ENCODE measurements at regions not wholly inside any gene's neighbourhood (a gene's known extent, or its start where the extent isn't known, plus 50 kb on each side); places are given as distances from the start of the nearest gene placed in this dataset.

DNA sequence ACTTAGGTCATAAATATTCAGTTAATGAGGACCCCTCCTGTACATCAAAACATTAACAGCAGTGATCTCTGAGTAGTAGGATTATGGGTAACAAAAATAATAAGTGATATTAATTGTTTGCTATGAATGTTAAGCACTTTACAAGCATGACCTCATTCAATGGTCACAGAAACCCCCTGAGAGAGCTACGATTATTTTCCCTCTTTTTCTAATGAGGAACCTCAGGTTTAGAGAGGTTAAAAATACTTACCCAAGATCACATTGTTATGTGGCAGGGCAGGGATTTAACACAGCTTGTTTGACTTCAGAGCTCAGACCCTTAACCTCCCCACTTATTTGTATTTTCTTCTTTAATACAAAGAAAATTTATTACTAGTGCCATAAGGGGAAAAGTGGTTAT is 228.2 kb downstream of the TBL1XR1 start:
- no peak overlapping the region for H3K4me3 ChIP-seq (ENCODE audit: low read depth, low read length)
- DNase-seq (ENCODE audit: low read depth) = no peak

DNA sequence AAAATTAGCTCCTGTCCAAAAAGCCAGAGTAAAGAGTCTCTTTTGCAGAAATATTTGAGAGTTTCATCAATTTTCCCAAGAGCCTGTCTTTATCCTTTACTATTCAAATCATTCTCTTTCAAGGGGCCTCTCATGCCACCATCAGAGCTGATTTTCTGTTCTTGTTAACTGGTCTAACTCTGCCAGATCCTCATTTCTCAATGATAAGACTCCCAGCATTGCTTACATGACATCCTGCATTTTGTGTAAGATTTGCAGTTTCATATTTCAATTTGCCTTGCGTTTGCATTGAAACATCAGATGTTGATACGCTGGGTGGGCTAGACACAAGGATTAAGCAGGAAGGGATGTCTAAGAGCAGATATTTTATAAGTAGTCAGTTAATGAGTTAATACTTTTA is 228.7 kb downstream of the TBL1XR1 start:
- H3K4me3 ChIP-seq (ENCODE audit: low read depth, low read length) = no peak overlapping the region
- DNase-seq (ENCODE audit: low read depth) = no peak

DNA sequence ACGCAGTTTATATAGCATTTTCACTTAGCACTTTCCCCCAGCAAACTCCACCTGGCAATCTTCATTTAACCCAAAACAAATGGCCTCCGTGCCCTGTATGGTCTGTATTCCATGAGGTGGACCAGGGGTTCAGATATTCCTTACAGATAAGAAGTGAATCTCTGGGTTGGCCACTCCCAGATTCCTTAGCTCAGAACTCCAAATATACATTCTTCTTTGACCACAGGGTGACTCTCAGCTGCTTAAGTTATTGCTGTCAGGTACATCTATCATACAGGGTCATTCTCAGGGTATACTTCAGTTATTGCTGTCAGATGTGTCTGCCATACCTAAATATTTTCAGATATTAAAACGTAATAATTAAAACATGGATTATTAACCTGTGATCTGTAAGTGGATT is 229.8 kb downstream of the TBL1XR1 start:
- H3K4me3 ChIP-seq (ENCODE audit: low read depth, low read length) = no peak overlapping the region
- no peak for DNase-seq (ENCODE audit: low read depth)

- no peak for DNase-seq (ENCODE audit: low read depth)
- H3K4me3 ChIP-seq (ENCODE audit: low read depth, low read length) = no peak overlapping the region
Measured at GRCh38 chr3:176964661-176965060, 232.6 kb downstream of the TBL1XR1 start.

- H3K4me3 ChIP-seq (ENCODE audit: low read depth, low read length) = no peak overlapping the region
- no peak for DNase-seq (ENCODE audit: low read depth)
Measured at GRCh38 chr3:176961916-176962315, 235.4 kb downstream of the TBL1XR1 start.

DNA sequence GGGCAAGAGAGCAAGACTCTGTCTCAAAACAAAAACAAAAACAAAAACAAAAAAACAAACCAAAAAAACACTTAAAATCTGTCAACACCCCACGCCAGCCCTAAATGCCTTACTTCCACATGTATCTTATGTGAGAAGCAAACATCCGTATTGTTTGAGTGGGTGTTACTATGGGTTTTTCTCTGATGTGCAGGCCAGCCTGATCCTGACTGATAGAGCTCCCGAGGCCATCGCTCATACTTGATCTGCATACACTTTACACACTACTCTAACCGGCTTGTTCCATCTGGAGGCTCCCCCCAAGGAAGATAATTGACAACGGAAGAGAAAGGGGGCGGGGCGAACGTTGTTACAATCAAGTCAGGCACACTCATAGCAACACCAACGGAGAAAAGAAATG is 237.4 kb downstream of the TBL1XR1 start:
- DNase-seq (ENCODE audit: low read depth) = no peak
- H3K4me3 ChIP-seq (ENCODE audit: low read depth, low read length) = no peak overlapping the region

GRCh38 chr3:176958560-176958959 is 238.7 kb downstream of the TBL1XR1 start:
- H3K4me3 ChIP-seq (ENCODE audit: low read depth, low read length) = no peak overlapping the region
- DNase-seq (ENCODE audit: low read depth) = no peak

GRCh38 chr3:176954517-176954916 is 242.8 kb downstream of the TBL1XR1 start:
- DNase-seq (ENCODE audit: low read depth) = no peak
- H3K4me3 ChIP-seq (ENCODE audit: low read depth, low read length) = no peak overlapping the region

DNA sequence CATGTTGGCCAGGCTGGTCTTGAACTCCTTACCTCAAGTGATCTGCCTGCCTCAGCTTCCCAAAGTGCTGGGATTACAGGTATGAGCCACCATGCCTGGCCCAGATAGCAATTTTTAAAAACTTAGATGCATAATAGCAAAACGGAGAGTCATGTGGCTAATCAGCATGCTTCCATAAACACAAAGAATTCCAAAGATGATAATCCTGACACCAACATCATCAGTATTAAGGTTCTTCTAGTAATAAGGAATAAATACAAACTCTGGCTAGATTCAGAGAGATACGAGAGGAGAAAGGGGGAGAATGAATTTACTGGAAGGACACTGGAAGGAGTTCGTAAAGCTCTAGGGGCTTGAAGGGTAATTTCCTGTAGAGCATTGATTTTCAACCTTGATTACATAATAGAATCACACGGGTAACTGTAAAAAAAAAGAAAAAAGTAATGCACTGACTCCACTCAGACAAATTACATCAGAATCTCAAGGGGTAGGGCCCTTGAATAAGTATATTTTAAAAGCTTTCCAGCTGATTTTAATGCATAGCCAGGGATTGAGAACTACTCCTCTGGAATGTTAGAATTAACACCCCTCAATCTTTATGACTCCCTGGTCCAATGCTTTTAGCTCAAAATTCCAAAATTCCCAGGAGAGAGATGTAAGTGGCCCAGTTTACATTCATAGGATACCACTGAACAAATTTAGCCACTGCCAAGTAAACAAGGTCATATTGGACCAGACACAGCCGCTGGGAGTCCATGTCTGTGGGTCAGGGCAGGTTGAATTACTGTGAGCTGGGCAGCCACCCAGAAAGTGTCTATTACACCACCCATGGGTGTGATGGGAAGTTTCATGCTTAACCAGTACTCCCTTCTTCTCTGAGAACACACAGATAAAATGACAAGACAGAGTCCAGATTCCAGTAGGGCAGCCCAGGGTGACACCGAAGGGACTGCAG is 243.9 kb downstream of the TBL1XR1 start:
- no peak overlapping the region for H3K4me3 ChIP-seq (ENCODE audit: low read depth, low read length)
- DNase-seq (ENCODE audit: low read depth) = peak; percentile 67

DNA sequence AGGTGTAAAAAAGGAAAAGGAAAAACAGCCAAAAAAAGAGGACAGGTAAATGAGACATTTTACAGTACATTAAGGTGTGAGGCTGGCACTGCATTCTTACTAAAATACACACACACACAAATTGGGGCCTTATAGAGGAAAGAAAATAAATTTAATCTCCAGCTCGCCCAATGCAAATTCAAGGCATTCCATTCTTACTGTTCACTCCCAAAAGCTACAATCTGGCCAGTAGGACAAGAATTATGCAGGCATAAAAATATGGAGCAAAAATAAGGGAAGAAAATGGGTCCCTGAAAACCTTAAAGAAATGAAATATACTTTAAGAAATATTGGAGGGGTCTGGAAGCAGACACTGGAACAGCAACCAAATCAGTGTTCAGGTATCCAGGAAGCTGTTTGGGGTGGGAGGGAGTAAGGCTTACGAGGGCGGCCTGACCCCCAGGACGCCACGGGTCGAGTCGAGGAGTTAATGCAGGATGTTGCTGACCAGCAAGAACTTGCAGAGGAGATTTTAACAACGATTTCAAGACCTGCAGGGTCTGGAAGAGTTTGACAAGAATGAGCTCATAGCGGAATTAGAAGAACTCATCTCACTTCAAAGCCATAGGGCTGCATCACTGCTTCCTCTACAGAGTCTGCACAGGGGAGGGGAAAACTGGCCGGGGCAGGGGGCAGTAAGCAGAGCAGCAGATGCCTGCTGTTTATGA is 245.5 kb downstream of the TBL1XR1 start:
- no peak overlapping the region for H3K4me3 ChIP-seq (ENCODE audit: low read depth, low read length)
- no peak for DNase-seq (ENCODE audit: low read depth)

DNA sequence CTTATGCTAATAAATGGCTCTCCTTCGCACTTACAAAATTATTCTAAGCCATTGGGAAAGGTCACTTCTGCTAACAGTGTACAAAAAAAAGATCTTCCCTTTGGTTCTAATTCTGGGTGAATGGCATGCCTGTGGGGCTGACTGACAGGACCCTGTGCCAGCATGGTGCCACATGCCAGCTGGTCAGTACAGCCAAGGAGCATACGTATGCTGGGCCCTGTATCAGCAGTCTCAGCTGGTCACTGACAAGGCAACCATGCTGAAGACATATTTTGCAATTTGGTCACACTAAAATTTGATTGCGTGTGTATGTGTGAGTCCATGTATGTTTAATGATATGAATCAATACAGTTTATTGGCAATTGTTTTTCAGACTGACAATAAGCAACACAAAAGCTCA is 246.1 kb downstream of the TBL1XR1 start:
- DNase-seq (ENCODE audit: low read depth) = no peak
- no peak overlapping the region for H3K4me3 ChIP-seq (ENCODE audit: low read depth, low read length)

- H3K4me3 ChIP-seq (ENCODE audit: low read depth, low read length) = no peak overlapping the region
- peak; percentile 23 for DNase-seq (ENCODE audit: low read depth)
Measured at GRCh38 chr3:176950743-176951142, 246.5 kb downstream of the TBL1XR1 start.

GRCh38 chr3:176948151-176948550 is 249.1 kb downstream of the TBL1XR1 start:
- no peak overlapping the region for H3K4me3 ChIP-seq (ENCODE audit: low read depth, low read length)
- DNase-seq (ENCODE audit: low read depth) = no peak

GRCh38 chr3:176946202-176946601 is 251.1 kb downstream of the TBL1XR1 start:
- DNase-seq (ENCODE audit: low read depth) = no peak
- no peak overlapping the region for H3K4me3 ChIP-seq (ENCODE audit: low read depth, low read length)

- H3K4me3 ChIP-seq (ENCODE audit: low read depth, low read length) = no peak overlapping the region
- DNase-seq (ENCODE audit: low read depth) = no peak
Measured at GRCh38 chr3:176942305-176942704, 255.0 kb downstream of the TBL1XR1 start.

- H3K4me3 ChIP-seq (ENCODE audit: low read depth, low read length) = no peak overlapping the region
- peak; percentile 19 for DNase-seq (ENCODE audit: low read depth)
Measured at GRCh38 chr3:176941689-176942088, 255.6 kb downstream of the TBL1XR1 start.

GRCh38 chr3:176939022-176939817 is 258.1 kb downstream of the TBL1XR1 start:
- peak; percentile 56 for DNase-seq (ENCODE audit: low read depth)
- H3K4me3 ChIP-seq (ENCODE audit: low read depth, low read length) = no peak overlapping the region

DNA sequence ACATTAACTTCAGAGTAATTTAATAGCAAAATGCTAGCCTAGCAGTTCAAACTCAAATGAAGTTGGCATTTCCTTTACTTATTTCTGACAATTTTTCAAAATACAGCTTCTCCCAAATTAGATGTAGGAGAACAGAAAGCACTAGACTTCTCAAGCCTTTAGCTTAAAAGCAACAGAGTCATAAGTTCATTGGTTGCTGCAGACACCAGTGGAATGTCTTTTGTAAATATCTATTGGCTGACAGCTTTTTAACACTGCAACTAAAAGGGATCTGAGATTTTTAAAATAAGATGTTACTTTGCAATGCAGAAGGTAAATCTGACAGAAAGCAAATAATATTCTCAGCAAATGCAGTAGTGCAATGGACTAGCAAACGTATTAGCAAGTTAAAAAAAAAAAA is 259.3 kb downstream of the TBL1XR1 start:
- no peak overlapping the region for H3K4me3 ChIP-seq (ENCODE audit: low read depth, low read length)
- DNase-seq (ENCODE audit: low read depth) = no peak

- H3K4me3 ChIP-seq (ENCODE audit: low read depth, low read length) = no peak overlapping the region
- DNase-seq (ENCODE audit: low read depth) = peak; percentile 37
Measured at GRCh38 chr3:176937541-176937940, 259.7 kb downstream of the TBL1XR1 start.

All from skeletal muscle cell (primary cell).